ENCODE measurements at regions not wholly inside any gene's neighbourhood (a gene's known extent, or its start where the extent isn't known, plus 50 kb on each side); places are given as distances from the start of the nearest gene placed in this dataset.

DNA sequence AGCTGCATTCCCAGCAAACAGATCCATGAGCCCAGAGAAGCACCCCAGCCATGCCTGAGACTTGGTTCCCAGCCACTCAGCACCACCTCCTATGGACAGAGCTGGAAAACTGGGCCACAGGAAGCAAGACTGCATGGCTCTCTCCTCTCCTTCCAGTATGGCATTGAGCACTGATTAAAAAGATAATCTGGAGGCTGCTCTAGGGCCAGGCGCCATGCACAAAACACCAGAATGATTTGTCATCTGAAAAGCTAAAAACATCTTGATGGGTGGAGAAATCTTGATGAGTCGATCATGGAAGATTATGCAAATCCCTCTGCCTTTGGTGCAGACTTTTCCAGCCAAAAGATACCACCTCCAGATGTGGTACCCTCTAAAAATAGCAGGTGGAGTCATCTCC, 62.7 kb upstream of the MRPS22 start:
- Histone ChIP-seq H3K36me3 (no peaks in the 10 kb centered on the region), H3K27me3 (no peaks in the 10 kb centered on the region), H3K4me3 (no peak overlapping the region), H3K27ac (no peak overlapping the region), H3K9me3 (peaks cover 0 to 15% of the 10 kb centered on the region in 2 donors), H3K4me1 (no peaks in the 10 kb centered on the region)
- TF ChIP-seq, protein P1, sequence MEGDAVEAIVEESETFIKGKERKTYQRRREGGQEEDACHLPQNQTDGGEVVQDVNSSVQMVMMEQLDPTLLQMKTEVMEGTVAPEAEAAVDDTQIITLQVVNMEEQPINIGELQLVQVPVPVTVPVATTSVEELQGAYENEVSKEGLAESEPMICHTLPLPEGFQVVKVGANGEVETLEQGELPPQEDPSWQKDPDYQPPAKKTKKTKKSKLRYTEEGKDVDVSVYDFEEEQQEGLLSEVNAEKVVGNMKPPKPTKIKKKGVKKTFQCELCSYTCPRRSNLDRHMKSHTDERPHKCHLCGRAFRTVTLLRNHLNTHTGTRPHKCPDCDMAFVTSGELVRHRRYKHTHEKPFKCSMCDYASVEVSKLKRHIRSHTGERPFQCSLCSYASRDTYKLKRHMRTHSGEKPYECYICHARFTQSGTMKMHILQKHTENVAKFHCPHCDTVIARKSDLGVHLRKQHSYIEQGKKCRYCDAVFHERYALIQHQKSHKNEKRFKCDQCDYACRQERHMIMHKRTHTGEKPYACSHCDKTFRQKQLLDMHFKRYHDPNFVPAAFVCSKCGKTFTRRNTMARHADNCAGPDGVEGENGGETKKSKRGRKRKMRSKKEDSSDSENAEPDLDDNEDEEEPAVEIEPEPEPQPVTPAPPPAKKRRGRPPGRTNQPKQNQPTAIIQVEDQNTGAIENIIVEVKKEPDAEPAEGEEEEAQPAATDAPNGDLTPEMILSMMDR (IDR thresholded peaks at IDR 0.05): no peak
- no peak for DNase-seq (ENCODE audit: low spot score)

DNA sequence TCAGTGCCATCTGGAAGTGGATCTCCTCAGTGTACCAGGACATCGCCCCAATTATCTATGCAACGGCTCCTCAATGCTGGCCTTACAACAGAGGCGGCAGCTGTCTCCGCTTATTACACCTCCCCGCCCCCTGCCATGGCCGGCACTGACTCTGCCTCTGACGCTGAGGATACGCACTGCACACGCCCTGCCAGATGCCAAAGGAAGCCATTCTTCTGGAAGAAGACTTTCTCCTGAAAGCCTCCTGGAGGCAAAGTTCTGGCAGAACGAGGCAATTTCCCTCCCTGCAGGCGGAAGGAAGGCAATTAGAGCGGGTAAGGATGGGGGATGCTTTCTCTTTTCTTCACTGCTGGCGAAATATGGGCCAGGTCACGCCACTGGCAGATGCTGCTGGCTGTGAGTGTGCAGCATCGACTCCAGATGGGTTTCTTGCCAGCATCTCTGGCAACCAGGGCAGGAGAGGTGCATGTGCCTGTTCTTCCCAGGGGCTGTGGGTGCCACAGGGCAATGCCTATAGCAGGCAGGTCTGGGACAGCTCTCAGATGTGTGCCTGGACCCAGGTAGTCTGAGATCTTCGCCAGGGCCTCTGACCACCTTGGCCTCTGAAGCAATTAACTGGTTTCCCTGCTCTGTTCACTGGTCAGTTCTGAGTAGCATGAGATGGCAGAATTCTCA, 62.2 kb upstream of the MRPS22 start:
- DNase-seq (ENCODE audit: low spot score): no peak
- no peak overlapping the region for H3K4me3 ChIP-seq
- H3K9me3 ChIP-seq: peaks cover 0 to 12% of the 10 kb centered on the region in 2 donors
- no peak overlapping the region for H3K27ac ChIP-seq
- TF ChIP-seq, protein P1 (IDR thresholded peaks at IDR 0.05): no peak
- no peaks in the 10 kb centered on the region for H3K36me3 ChIP-seq
- no peaks in the 10 kb centered on the region for H3K27me3 ChIP-seq
- H3K4me1 ChIP-seq: peaks cover 0 to 3% of the 10 kb centered on the region in 2 donors

DNA sequence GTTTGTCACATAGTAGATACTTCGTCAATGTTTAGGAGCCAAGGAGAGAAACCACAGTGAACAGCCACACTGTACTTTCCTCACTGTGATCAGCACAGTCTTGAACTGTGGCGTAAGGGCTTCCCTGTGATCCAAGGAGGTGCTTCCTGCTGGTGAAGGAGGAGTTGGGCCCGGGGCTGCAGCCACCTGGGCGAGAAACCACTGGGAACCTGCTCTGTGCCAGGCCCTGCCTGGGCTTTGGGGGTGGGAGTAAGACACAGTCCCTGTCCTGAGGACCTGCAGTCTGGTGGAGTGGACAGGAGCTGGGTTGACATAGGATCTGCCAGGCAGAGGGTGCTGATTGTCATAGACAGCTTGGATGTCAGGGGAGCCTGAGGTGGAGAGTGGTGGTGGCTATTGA, 60.5 kb upstream of the MRPS22 start:
- no peak for DNase-seq (ENCODE audit: low spot score)
- Histone ChIP-seq H3K27me3 (no peaks in the 10 kb centered on the region), H3K36me3 (no peaks in the 10 kb centered on the region), H3K9me3 (no peaks in the 10 kb centered on the region), H3K27ac (no peak overlapping the region), H3K4me3 (no peak overlapping the region), H3K4me1 (peaks cover 0 to 18% of the 10 kb centered on the region in 2 donors)
- TF ChIP-seq, protein P1 (IDR thresholded peaks at IDR 0.05): no peak

DNA sequence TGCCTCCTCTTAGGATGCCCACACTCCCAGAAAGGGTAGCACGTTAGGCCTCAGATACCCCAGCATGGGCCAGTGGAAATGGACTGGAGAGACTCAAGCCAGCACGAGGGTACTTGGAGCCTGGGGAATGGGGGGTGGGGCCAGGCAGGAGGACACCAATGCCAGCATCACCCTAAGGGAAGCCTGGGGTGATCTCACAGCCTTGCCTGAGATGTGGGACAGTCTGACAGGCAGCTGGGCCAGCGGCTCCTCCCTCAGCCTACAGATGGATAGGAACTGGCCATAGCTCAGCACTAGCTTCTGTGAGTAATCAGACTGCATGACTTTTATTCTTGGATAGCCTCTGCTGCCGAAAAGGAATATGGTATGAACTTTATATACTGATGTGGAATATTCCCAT, 59.6 kb upstream of the MRPS22 start:
- Histone ChIP-seq H3K27me3 (no peaks in the 10 kb centered on the region), H3K4me1 (peaks cover 0 to 25% of the 10 kb centered on the region in 2 donors), H3K36me3 (no peaks in the 10 kb centered on the region), H3K4me3 (no peak overlapping the region), H3K9me3 (no peaks in the 10 kb centered on the region), H3K27ac (no peak overlapping the region)
- TF ChIP-seq, protein P1 (IDR thresholded peaks at IDR 0.05): no peak
- DNase-seq (ENCODE audit: low spot score): no peak

DNA sequence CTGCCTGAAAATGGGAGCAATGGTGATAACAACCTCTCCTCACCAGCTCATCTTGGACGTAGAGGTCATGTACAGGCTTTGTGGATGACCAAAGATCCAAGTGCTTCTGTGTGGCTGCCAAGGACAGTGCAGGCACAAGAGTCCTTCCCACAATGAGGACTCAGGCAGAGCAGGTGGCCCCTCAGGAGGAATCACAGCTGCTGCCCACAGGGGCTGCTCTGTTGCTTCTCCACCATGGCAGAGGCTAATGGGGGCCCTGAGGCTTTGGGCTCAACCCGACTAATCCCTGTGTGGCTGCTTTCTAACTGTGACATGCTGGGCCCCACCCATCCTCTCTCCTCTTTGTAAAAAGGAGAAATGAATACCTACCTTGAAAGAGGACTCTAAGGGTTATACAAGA, 58.1 kb upstream of the MRPS22 start:
- Histone ChIP-seq H3K4me3 (no peak overlapping the region), H3K27me3 (no peaks in the 10 kb centered on the region), H3K36me3 (no peaks in the 10 kb centered on the region), H3K27ac (no peak overlapping the region), H3K9me3 (no peaks in the 10 kb centered on the region), H3K4me1 (peaks cover 0 to 25% of the 10 kb centered on the region in 2 donors)
- TF ChIP-seq, protein P1 (IDR thresholded peaks at IDR 0.05): no peak
- DNase-seq (ENCODE audit: low spot score): no peak

DNA sequence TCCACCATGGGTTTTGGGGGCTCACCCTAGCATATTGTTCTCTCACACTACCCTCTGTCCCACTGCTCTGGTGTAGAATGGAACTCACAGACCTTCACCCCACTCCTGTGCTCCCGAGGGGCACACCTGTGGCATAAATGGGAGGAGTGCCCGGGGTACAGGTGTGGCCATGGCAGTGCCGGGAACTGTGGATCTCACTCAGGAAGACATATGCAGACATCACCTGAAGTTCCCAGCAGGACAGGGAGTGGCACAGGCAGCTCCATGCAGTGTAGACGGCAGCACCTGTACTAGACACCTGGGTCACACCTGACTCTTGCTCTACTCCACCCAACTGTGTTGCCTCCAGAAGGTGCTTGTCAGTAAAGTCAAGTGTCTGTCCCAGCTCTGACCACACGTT, 57.6 kb upstream of the MRPS22 start:
- Histone ChIP-seq H3K27ac (no peak overlapping the region), H3K9me3 (no peaks in the 10 kb centered on the region), H3K4me3 (no peak overlapping the region), H3K27me3 (no peaks in the 10 kb centered on the region), H3K4me1 (peaks cover 0 to 25% of the 10 kb centered on the region in 2 donors), H3K36me3 (no peaks in the 10 kb centered on the region)
- TF ChIP-seq, protein P1 (IDR thresholded peaks at IDR 0.05): no peak
- no peak for DNase-seq (ENCODE audit: low spot score)
